Transverse colon (tissue), 3 donors: ENCODE measurements at regions not wholly inside any gene's neighbourhood (a gene's known extent, or its start where the extent isn't known, plus 50 kb on each side); places are given as distances from the start of the nearest gene placed in this dataset.

Source experiments
- POLR2A ChIP-seq: fragments of 450-650 bp; IDR thresholded peaks from one replicate; pipeline ENCODE4 v1.6.1; 2016; ENCODE audit warnings: antibody characterized with exemption, mild to moderate bottlenecking, moderate library complexity
- TF ChIP-seq, protein P1 (sequence below), 5 experiments: fragments of 200-600 bp in 3 of 5; fragments of 450-650 bp in 2 of 5; sonication (generic) in 3 of 5; IDR thresholded peaks; 1 replicate in 2 of 5; 2 replicates in 3 of 5; pipeline ENCODE4 v1.5.1; 2016 to 2017; ENCODE audit warnings: antibody characterized with exemption in 5 of 5, inconsistent platforms in 3 of 5, mild to moderate bottlenecking in 2 of 5, moderate library complexity in 1 of 5

DNA sequence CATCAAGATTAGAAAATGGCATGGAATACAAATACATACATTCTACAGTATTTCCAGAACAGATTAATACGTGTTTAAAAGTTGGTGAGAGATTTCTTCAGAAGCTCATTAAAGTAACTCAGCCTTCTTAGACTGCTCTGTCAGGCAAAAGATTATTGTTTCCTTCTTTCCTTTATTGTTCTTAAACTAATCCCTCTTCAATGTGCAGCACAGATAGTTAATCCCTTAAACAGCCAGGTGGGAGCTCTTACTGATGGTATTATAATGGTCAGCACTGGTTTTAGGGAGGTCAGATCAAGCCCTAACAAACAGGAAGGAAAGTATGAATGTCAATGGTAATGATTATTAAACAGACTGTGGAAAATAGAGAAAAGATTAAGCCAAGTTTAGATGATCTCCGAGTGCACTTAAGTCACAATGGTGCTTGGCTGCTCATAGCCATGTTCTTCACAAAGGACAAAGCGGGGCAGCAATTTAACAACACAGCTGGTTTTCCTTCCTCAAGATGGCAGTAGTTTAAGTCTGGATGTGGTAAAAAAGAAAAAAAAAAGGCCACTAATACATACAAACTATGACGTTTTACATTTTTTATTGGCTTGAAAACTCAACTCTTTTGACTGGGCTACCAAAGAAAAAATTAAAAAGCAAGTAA lies 992.6 kb downstream of the PCDH9 start:
- TF ChIP-seq, protein P1, sequence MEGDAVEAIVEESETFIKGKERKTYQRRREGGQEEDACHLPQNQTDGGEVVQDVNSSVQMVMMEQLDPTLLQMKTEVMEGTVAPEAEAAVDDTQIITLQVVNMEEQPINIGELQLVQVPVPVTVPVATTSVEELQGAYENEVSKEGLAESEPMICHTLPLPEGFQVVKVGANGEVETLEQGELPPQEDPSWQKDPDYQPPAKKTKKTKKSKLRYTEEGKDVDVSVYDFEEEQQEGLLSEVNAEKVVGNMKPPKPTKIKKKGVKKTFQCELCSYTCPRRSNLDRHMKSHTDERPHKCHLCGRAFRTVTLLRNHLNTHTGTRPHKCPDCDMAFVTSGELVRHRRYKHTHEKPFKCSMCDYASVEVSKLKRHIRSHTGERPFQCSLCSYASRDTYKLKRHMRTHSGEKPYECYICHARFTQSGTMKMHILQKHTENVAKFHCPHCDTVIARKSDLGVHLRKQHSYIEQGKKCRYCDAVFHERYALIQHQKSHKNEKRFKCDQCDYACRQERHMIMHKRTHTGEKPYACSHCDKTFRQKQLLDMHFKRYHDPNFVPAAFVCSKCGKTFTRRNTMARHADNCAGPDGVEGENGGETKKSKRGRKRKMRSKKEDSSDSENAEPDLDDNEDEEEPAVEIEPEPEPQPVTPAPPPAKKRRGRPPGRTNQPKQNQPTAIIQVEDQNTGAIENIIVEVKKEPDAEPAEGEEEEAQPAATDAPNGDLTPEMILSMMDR (IDR thresholded peaks at IDR 0.05), result no peak
- TF ChIP-seq POLR2A, result no peak
